ENCODE measurements at regions not wholly inside any gene's neighbourhood (a gene's known extent, or its start where the extent isn't known, plus 50 kb on each side); places are given as distances from the start of the nearest gene placed in this dataset.

DNA sequence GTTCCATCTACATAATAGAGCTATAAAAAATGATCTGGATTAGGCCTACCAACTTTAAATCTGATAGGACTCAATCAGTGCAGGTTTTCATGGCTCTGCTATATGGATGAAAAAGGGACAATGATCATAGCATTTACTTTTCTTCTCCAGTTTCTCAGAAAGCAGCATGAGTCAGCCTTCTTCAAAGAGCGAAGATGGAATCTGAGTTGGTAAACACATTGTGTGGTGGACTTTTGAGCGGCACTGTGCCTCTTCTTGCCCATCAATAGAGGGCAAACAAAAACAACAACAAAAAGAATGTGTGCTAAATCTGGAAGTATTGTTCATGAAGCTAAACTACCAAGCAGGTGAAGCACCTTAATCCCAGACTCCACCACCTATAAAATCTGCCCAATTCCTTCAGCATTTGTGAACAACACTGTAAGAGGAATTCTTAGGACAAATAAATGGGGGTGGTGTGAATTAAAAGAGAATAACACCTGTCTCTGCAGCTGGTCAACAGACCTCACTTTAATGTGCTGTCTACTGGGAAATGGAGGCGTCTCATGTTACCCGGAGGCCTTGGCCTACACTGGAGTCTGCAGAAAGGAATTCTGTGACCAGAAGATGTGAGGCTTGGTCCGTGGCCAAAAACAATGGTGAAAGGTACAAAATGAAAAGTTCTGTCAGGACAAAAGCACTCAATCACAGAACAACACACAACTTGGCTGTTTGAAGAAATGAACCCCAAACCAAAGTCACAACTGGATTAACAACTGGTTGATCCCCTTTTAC is 609.0 kb downstream of the IRS1 start:
- Histone ChIP-seq H3K27me3 (no peaks in the 10 kb centered on the region), H3K4me1 (no peaks in the 10 kb centered on the region), H3K36me3 (no peaks in the 10 kb centered on the region), H3K4me3 (no peak overlapping the region), H3K9me3 (no peaks in the 10 kb centered on the region), H3K27ac (no peak overlapping the region)
- WGBS (ENCODE audit: insufficient coverage, low coverage, low lambda C conversion rate, missing lambda C conversion rate) = 82% methylated on average over 5 of the region's 5 CpGs
- TF ChIP-seq, protein P1, sequence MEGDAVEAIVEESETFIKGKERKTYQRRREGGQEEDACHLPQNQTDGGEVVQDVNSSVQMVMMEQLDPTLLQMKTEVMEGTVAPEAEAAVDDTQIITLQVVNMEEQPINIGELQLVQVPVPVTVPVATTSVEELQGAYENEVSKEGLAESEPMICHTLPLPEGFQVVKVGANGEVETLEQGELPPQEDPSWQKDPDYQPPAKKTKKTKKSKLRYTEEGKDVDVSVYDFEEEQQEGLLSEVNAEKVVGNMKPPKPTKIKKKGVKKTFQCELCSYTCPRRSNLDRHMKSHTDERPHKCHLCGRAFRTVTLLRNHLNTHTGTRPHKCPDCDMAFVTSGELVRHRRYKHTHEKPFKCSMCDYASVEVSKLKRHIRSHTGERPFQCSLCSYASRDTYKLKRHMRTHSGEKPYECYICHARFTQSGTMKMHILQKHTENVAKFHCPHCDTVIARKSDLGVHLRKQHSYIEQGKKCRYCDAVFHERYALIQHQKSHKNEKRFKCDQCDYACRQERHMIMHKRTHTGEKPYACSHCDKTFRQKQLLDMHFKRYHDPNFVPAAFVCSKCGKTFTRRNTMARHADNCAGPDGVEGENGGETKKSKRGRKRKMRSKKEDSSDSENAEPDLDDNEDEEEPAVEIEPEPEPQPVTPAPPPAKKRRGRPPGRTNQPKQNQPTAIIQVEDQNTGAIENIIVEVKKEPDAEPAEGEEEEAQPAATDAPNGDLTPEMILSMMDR (IDR thresholded peaks at IDR 0.05) = no peak
- no peak for TF ChIP-seq POLR2A (IDR thresholded peaks at IDR 0.05)
- no peak for DNase-seq
- intact Hi-C loops (cut with DNase I) = no loop called here
- no peak for ATAC-seq

DNA sequence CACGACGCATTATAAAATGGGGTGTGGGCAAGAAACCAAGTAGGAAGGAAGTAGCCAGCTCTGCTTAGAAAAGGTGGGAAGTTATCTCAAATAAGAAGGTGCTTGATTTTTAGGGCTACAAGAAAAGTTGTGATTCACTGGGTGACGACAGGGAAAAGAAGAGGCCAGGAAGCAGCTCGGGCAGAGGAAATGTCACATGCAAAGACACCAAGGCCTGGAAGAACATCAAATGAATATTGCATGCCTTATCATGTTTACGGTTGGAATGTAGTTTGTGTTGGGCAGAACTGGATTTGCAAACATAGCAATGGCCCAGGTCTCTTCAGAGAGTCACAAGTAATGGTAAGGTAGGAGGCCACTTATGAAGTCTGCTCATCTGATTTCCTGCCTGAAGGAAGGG is 610.6 kb downstream of the IRS1 start:
- intact Hi-C loops (cut with DNase I) = no loop called here
- Histone ChIP-seq H3K36me3 (no peaks in the 10 kb centered on the region), H3K4me3 (no peak overlapping the region), H3K9me3 (no peaks in the 10 kb centered on the region), H3K27ac (no peak overlapping the region), H3K27me3 (no peaks in the 10 kb centered on the region), H3K4me1 (no peaks in the 10 kb centered on the region)
- DNase-seq (no peak), ATAC-seq (no peak)
- 78% methylated on average over 5 of the region's 5 CpGs for WGBS (ENCODE audit: insufficient coverage, low coverage, low lambda C conversion rate, missing lambda C conversion rate)
- TF ChIP-seq, protein P1 (IDR thresholded peaks at IDR 0.05) = no peak
- no peak for TF ChIP-seq POLR2A (IDR thresholded peaks at IDR 0.05)

DNA sequence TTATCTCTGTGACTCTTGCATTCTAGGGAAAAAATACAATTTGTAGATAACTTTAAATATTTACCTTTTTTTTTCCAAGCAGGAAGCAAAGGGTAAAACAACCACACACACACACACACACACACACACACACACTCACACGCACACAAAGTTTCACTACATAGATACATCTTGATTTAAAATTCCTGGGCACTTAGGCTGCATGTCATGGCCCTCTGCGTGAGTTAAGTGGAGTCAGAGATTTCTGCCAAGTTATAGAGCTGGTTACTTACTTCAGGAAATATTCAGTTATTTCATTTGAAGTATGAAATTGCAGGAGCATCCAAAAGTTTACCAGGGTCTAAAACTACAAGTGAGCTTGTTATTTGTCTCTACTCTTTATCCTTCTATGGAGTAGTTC is 612.0 kb downstream of the IRS1 start:
- H3K9me3 ChIP-seq = no peaks in the 10 kb centered on the region
- WGBS (ENCODE audit: insufficient coverage, low coverage, low lambda C conversion rate, missing lambda C conversion rate) = 61% methylated on average over 2 of the region's 2 CpGs
- no peak for ATAC-seq

DNA sequence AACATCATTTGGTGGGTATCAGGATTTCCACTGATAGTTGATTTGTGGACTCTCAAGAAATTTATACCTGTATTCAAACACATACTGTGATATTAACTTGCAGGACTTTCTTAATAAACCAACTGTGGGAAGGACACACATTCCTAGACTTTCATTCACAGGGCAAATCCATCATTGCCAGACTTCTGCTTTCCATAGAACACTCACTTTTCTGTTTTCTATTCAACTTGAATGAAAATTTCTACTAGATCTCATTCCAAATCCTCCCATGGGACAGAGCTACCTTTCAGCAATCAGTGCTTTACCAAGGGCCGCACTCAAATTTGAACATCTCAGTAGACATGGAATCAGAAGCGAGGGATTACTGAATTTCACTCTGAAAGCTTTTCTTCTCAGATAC is 612.5 kb downstream of the IRS1 start:
- WGBS (ENCODE audit: insufficient coverage, low coverage, low lambda C conversion rate, missing lambda C conversion rate) = 78% methylated on average over 2 of the region's 2 CpGs
- no peak overlapping the region for H3K4me3 ChIP-seq
- no peak for DNase-seq
- H3K36me3 ChIP-seq = no peaks in the 10 kb centered on the region
- no peaks in the 10 kb centered on the region for H3K9me3 ChIP-seq
- TF ChIP-seq, protein P1 (IDR thresholded peaks at IDR 0.05) = no peak
- no peak for TF ChIP-seq POLR2A (IDR thresholded peaks at IDR 0.05)
- ATAC-seq = no peak
- intact Hi-C loops (cut with DNase I) = no loop called here
- no peaks in the 10 kb centered on the region for H3K4me1 ChIP-seq
- no peak overlapping the region for H3K27ac ChIP-seq
- no peaks in the 10 kb centered on the region for H3K27me3 ChIP-seq

More for the DNA sequence above, 612.0 kb downstream of the IRS1 start:
- Histone ChIP-seq H3K27ac (no peak overlapping the region), H3K36me3 (no peaks in the 10 kb centered on the region), H3K4me3 (no peak overlapping the region), H3K4me1 (no peaks in the 10 kb centered on the region), H3K27me3 (no peaks in the 10 kb centered on the region)
- DNase-seq = no peak
- no peak for TF ChIP-seq POLR2A (IDR thresholded peaks at IDR 0.05)
- TF ChIP-seq, protein P1 (IDR thresholded peaks at IDR 0.05) = no peak
- intact Hi-C loops (cut with DNase I) = no loop called here
